SU-DHL-6 (cell line): ENCODE measurements at regions not wholly inside any gene's neighbourhood (a gene's known extent, or its start where the extent isn't known, plus 50 kb on each side); places are given as distances from the start of the nearest gene placed in this dataset.

Experiments used
- H2AFZ ChIP-seq: fragments of 200-600 bp; sonication (generic); 2 replicates; pipeline ENCODE4 v1.6.1; 2014; ENCODE audit warnings: low read depth, mild to moderate bottlenecking, moderate library complexity, mixed read lengths, antibody characterized with exemption, low read length; ENCODE audit not compliant: severe bottlenecking
- H3F3A ChIP-seq: fragments of 200-600 bp; shearing (Covaris generic); 2 replicates; pipeline ENCODE4 v1.6.0; 2016; ENCODE audit warnings: antibody characterized with exemption, mild to moderate bottlenecking; ENCODE audit not compliant: insufficient read depth
- H3K27ac ChIP-seq: fragments of 200-600 bp; sonication (generic); 2 replicates; pipeline ENCODE4 v1.5.1; 2016; ENCODE audit warnings: low read depth, mild to moderate bottlenecking, low read length, moderate library complexity, mixed read lengths
- H3K27me3 ChIP-seq: fragments of 200-600 bp; sonication (generic), shearing (Covaris generic); 2 replicates; pipeline ENCODE4 v1.6.0; 2014; ENCODE audit warnings: mild to moderate bottlenecking, low read length
- H3K36me3 ChIP-seq: fragments of 200-600 bp; sonication (generic); 2 replicates; pipeline ENCODE4 v1.6.1; 2014; ENCODE audit warnings: mild to moderate bottlenecking, low read length, mixed read lengths
- H3K4me2 ChIP-seq: fragments of 300-600, 200-600 bp; shearing (Covaris generic), sonication (generic); 2 replicates; pipeline ENCODE4 v1.6.0; 2014; ENCODE audit warnings: low read length, low read depth, mild to moderate bottlenecking; ENCODE audit not compliant: poor library complexity, severe bottlenecking
- H3K4me3 ChIP-seq: fragments of 200-600 bp; sonication (generic); 2 replicates; pipeline ENCODE4 v1.5.1; 2014; ENCODE audit warnings: antibody characterized with exemption, low read length, mild to moderate bottlenecking, mixed read lengths; ENCODE audit not compliant: insufficient read depth, poor library complexity, severe bottlenecking
- H3K79me2 ChIP-seq: fragments of 200-600 bp; sonication (generic); 2 replicates; pipeline ENCODE4 v1.6.1; 2014; ENCODE audit warnings: mild to moderate bottlenecking, low read length, moderate library complexity; ENCODE audit not compliant: insufficient read depth
- H3K9ac ChIP-seq: fragments of 200-600 bp; sonication (generic); 2 replicates; pipeline ENCODE4 v1.7.0; 2014; ENCODE audit warnings: mild to moderate bottlenecking, low read length
- H3K9me2 ChIP-seq: fragments of 200-600 bp; sonication (generic); replicated peaks from 2 replicates; pipeline ENCODE4 v1.6.1; 2014; ENCODE audit warnings: low read length; ENCODE audit not compliant: insufficient read depth
- H3K9me3 ChIP-seq: fragments of 200-600 bp; sonication (generic); 2 replicates; pipeline ENCODE4 v1.6.1; 2014; ENCODE audit warnings: low read length, mixed read lengths; ENCODE audit not compliant: insufficient read depth
- H4K20me1 ChIP-seq: fragments of 200-600 bp; sonication (generic); 2 replicates; pipeline ENCODE4 v1.6.1; 2014; ENCODE audit warnings: low read depth, mild to moderate bottlenecking, antibody characterized with exemption, low read length, moderate library complexity, mixed read lengths
- EZH2phosphoT487 ChIP-seq: fragments of 200-600 bp; sonication (generic), shearing (Covaris generic); conservative IDR thresholded peaks from 2 replicates; pipeline ENCODE4 v1.6.1; 2018; ENCODE audit warnings: mild to moderate bottlenecking, antibody characterized with exemption, low read length, moderate library complexity, mixed read lengths
- TF ChIP-seq, protein P1 (sequence below): fragments of 200-600 bp; sonication (generic); IDR thresholded peaks from one replicate; pipeline ENCODE4 v1.5.1; 2017; ENCODE audit warnings: antibody characterized with exemption, mild to moderate bottlenecking, low read length, moderate library complexity; ENCODE audit not compliant: insufficient read depth, poor library complexity, severe bottlenecking

GRCh38 chr1:182236651-182237077, 154.9 kb downstream of the GLUL start:
- Histone ChIP-seq H3K79me2 (no peaks in the 10 kb centered on the region), H2AFZ (no peak overlapping the region), H3K27me3 (no peaks in the 10 kb centered on the region), H3K27ac (no peak overlapping the region), H3K9ac (no peak overlapping the region), H3K4me2 (no peak overlapping the region), H3K9me2 (no peaks in the 10 kb centered on the region), H3K9me3 (no peaks in the 10 kb centered on the region), H3K4me3 (no peak overlapping the region), H3K36me3 (no peaks in the 10 kb centered on the region), H4K20me1 (no peaks in the 10 kb centered on the region), H3F3A (no peaks in the 10 kb centered on the region)
- TF ChIP-seq EZH2phosphoT487: no peak
- TF ChIP-seq, protein P1, sequence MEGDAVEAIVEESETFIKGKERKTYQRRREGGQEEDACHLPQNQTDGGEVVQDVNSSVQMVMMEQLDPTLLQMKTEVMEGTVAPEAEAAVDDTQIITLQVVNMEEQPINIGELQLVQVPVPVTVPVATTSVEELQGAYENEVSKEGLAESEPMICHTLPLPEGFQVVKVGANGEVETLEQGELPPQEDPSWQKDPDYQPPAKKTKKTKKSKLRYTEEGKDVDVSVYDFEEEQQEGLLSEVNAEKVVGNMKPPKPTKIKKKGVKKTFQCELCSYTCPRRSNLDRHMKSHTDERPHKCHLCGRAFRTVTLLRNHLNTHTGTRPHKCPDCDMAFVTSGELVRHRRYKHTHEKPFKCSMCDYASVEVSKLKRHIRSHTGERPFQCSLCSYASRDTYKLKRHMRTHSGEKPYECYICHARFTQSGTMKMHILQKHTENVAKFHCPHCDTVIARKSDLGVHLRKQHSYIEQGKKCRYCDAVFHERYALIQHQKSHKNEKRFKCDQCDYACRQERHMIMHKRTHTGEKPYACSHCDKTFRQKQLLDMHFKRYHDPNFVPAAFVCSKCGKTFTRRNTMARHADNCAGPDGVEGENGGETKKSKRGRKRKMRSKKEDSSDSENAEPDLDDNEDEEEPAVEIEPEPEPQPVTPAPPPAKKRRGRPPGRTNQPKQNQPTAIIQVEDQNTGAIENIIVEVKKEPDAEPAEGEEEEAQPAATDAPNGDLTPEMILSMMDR: no peak

DNA sequence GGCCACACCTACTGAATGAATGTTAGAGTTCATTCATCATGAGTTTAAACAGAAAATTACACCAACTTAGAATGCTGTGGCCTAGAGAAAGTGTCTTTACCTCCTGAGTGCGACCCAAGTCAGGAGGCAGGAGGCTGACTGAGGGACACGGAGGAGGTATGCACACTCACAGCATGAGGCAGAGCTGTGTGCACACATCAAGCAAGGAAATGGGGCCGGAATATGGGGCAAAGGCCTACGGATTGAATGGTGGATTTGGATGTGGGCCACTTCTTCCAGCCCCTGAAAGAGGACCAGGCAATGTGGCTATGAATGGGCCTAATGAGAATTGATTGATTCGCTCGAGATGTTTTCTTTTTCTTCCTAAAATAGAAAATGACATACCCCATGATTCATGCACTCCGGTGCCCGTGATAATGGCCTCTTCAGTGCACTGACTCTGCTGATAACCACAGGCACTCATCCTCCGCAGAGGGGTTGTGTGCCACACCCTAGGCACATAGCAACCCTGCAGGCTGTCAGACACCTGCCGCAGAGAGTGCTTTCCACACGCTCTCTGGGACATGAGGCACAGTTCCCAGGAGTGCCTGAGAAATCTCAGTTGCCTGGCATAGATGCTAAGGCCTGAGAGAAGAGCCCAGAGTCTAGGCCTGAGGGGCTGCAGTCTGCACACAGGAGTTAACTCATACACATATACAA, 155.5 kb downstream of the GLUL start:
- H3K79me2 ChIP-seq: no peaks in the 10 kb centered on the region
- H4K20me1 ChIP-seq: no peaks in the 10 kb centered on the region
- H3K4me2 ChIP-seq: no peak overlapping the region
- no peaks in the 10 kb centered on the region for H3F3A ChIP-seq
- H3K27ac ChIP-seq: no peak overlapping the region
- TF ChIP-seq EZH2phosphoT487: no peak
- TF ChIP-seq, protein P1: no peak
- no peaks in the 10 kb centered on the region for H3K9me2 ChIP-seq
- no peak overlapping the region for H2AFZ ChIP-seq
- no peaks in the 10 kb centered on the region for H3K36me3 ChIP-seq
- H3K4me3 ChIP-seq: no peak overlapping the region
- H3K27me3 ChIP-seq: no peaks in the 10 kb centered on the region
- no peaks in the 10 kb centered on the region for H3K9me3 ChIP-seq
- H3K9ac ChIP-seq: no peak overlapping the region

- Histone ChIP-seq H3K9ac (no peak overlapping the region), H3K4me3 (no peak overlapping the region), H3K36me3 (no peaks in the 10 kb centered on the region), H3K9me3 (no peaks in the 10 kb centered on the region), H3F3A (no peaks in the 10 kb centered on the region), H3K79me2 (no peaks in the 10 kb centered on the region), H3K9me2 (no peaks in the 10 kb centered on the region), H3K4me2 (no peak overlapping the region), H3K27me3 (no peaks in the 10 kb centered on the region), H4K20me1 (no peaks in the 10 kb centered on the region), H2AFZ (no peak overlapping the region), H3K27ac (no peak overlapping the region)
- TF ChIP-seq, protein P1: no peak
Measured at GRCh38 chr1:182235604-182235951, 156.0 kb downstream of the GLUL start.
